Duodenal mucosa (tissue), 2 donors: ENCODE measurements at regions not wholly inside any gene's neighbourhood (a gene's known extent, or its start where the extent isn't known, plus 50 kb on each side); places are given as distances from the start of the nearest gene placed in this dataset.

Source experiments
- H3K27ac ChIP-seq: one replicate; pipeline ENCODE4 v1.7.0; 2013; ENCODE audit warnings: low read depth, low read length
- H3K27me3 ChIP-seq, 2 donors: one replicate each; pipeline ENCODE4 v1.7.0; 2013; ENCODE audit warnings: low read length in 2 of 2, control low read depth in 1 of 2; ENCODE audit not compliant: insufficient read depth in 2 of 2, control insufficient read depth in 1 of 2
- H3K36me3 ChIP-seq, 2 donors: one replicate each; pipeline ENCODE4 v1.7.0; 2013; ENCODE audit warnings: low read length in 2 of 2, control low read depth in 1 of 2; ENCODE audit not compliant: insufficient read depth in 2 of 2, control insufficient read depth in 1 of 2
- H3K4me1 ChIP-seq, 2 donors: one replicate each; pipeline ENCODE4 v1.7.0; 2013; ENCODE audit warnings: low read length in 2 of 2, control low read depth in 1 of 2; ENCODE audit not compliant: insufficient read depth in 2 of 2, control insufficient read depth in 1 of 2
- H3K4me3 ChIP-seq, 2 donors: one replicate each; pipeline ENCODE4 v1.7.0; 2013; ENCODE audit warnings: low read length in 2 of 2, low read depth in 1 of 2
- H3K9ac ChIP-seq, 2 donors: one replicate each; pipeline ENCODE4 v1.7.0; 2013; ENCODE audit warnings: low read length in 2 of 2, low read depth in 1 of 2
- H3K9me3 ChIP-seq, 2 donors: one replicate each; pipeline ENCODE4 v1.7.0; 2013; ENCODE audit warnings: low read length in 2 of 2, control low read depth in 1 of 2; ENCODE audit not compliant: control insufficient read depth in 1 of 2

GRCh38 chr9:90033028-90033650, 428.3 kb downstream of the GADD45G start:
- Histone ChIP-seq H3K9me3 (no peaks in the 10 kb centered on the region), H3K4me3 (no peak overlapping the region), H3K9ac (no peak overlapping the region), H3K27ac (no peak overlapping the region), H3K36me3 (no peaks in the 10 kb centered on the region), H3K4me1 (peaks cover 4 to 5% of the 10 kb centered on the region in 2 donors), H3K27me3 (no peaks in the 10 kb centered on the region)

GRCh38 chr9:90034071-90034470, 429.3 kb downstream of the GADD45G start:
- no peaks in the 10 kb centered on the region for H3K9me3 ChIP-seq
- H3K4me1 ChIP-seq, result peaks cover 4 to 5% of the 10 kb centered on the region in 2 donors
- H3K27me3 ChIP-seq, result no peaks in the 10 kb centered on the region
- H3K27ac ChIP-seq, result no peak overlapping the region
- no peak overlapping the region for H3K4me3 ChIP-seq
- H3K36me3 ChIP-seq, result no peaks in the 10 kb centered on the region
- H3K9ac ChIP-seq, result no peak overlapping the region

- Histone ChIP-seq H3K4me3 (no peak overlapping the region), H3K9me3 (no peaks in the 10 kb centered on the region), H3K4me1 (peaks cover 4 to 5% of the 10 kb centered on the region in 2 donors), H3K9ac (no peak overlapping the region), H3K36me3 (no peaks in the 10 kb centered on the region), H3K27me3 (no peaks in the 10 kb centered on the region), H3K27ac (no peak overlapping the region)
Measured at GRCh38 chr9:90035471-90035870, 430.7 kb downstream of the GADD45G start.

- no peaks in the 10 kb centered on the region for H3K36me3 ChIP-seq
- H3K9ac ChIP-seq, result no peak overlapping the region
- no peaks in the 10 kb centered on the region for H3K9me3 ChIP-seq
- H3K4me1 ChIP-seq, result peaks cover 2 to 4% of the 10 kb centered on the region in 2 donors
- no peak overlapping the region for H3K27ac ChIP-seq
- no peaks in the 10 kb centered on the region for H3K27me3 ChIP-seq
- no peak overlapping the region for H3K4me3 ChIP-seq
Measured at GRCh38 chr9:90037146-90037797, 432.5 kb downstream of the GADD45G start.

GRCh38 chr9:90038763-90039162, 434.0 kb downstream of the GADD45G start:
- H3K27me3 ChIP-seq, result no peaks in the 10 kb centered on the region
- no peak overlapping the region for H3K4me3 ChIP-seq
- H3K9me3 ChIP-seq, result no peaks in the 10 kb centered on the region
- H3K9ac ChIP-seq, result no peak overlapping the region
- H3K36me3 ChIP-seq, result no peaks in the 10 kb centered on the region
- no peaks in the 10 kb centered on the region for H3K4me1 ChIP-seq
- H3K27ac ChIP-seq, result no peak overlapping the region

GRCh38 chr9:90044263-90044662, 439.5 kb downstream of the GADD45G start:
- H3K27me3 ChIP-seq, result no peaks in the 10 kb centered on the region
- no peak overlapping the region for H3K9ac ChIP-seq
- H3K36me3 ChIP-seq, result no peaks in the 10 kb centered on the region
- H3K27ac ChIP-seq, result no peak overlapping the region
- no peaks in the 10 kb centered on the region for H3K4me1 ChIP-seq
- H3K9me3 ChIP-seq, result no peaks in the 10 kb centered on the region
- H3K4me3 ChIP-seq, result no peak overlapping the region

- H3K27me3 ChIP-seq, result no peaks in the 10 kb centered on the region
- H3K4me3 ChIP-seq, result no peak overlapping the region
- no peak overlapping the region for H3K9ac ChIP-seq
- no peaks in the 10 kb centered on the region for H3K4me1 ChIP-seq
- no peaks in the 10 kb centered on the region for H3K36me3 ChIP-seq
- no peaks in the 10 kb centered on the region for H3K9me3 ChIP-seq
- no peak overlapping the region for H3K27ac ChIP-seq
Measured at GRCh38 chr9:90044710-90045151, 439.9 kb downstream of the GADD45G start.

- H3K4me3 ChIP-seq, result no peak overlapping the region
- no peaks in the 10 kb centered on the region for H3K27me3 ChIP-seq
- H3K4me1 ChIP-seq, result no peaks in the 10 kb centered on the region
- no peaks in the 10 kb centered on the region for H3K9me3 ChIP-seq
- H3K36me3 ChIP-seq, result no peaks in the 10 kb centered on the region
- no peak overlapping the region for H3K27ac ChIP-seq
- H3K9ac ChIP-seq, result no peak overlapping the region
Measured at GRCh38 chr9:90046317-90046861, 441.6 kb downstream of the GADD45G start.

GRCh38 chr9:90047828-90048227, 443.0 kb downstream of the GADD45G start:
- no peak overlapping the region for H3K9ac ChIP-seq
- H3K36me3 ChIP-seq, result no peaks in the 10 kb centered on the region
- H3K9me3 ChIP-seq, result no peaks in the 10 kb centered on the region
- no peak overlapping the region for H3K4me3 ChIP-seq
- no peaks in the 10 kb centered on the region for H3K27me3 ChIP-seq
- no peak overlapping the region for H3K27ac ChIP-seq
- no peaks in the 10 kb centered on the region for H3K4me1 ChIP-seq

GRCh38 chr9:90052366-90052765, 447.6 kb downstream of the GADD45G start:
- Histone ChIP-seq H3K4me3 (no peak overlapping the region), H3K27me3 (no peaks in the 10 kb centered on the region), H3K4me1 (no peaks in the 10 kb centered on the region), H3K9ac (no peak overlapping the region), H3K9me3 (no peaks in the 10 kb centered on the region), H3K36me3 (no peaks in the 10 kb centered on the region), H3K27ac (no peak overlapping the region)
